ENCODE measurements at regions not wholly inside any gene's neighbourhood (a gene's known extent, or its start where the extent isn't known, plus 50 kb on each side); places are given as distances from the start of the nearest gene placed in this dataset.
A peak's percentile ranks its signal among the peaks of the same experiment; 100 is the strongest.

DNA sequence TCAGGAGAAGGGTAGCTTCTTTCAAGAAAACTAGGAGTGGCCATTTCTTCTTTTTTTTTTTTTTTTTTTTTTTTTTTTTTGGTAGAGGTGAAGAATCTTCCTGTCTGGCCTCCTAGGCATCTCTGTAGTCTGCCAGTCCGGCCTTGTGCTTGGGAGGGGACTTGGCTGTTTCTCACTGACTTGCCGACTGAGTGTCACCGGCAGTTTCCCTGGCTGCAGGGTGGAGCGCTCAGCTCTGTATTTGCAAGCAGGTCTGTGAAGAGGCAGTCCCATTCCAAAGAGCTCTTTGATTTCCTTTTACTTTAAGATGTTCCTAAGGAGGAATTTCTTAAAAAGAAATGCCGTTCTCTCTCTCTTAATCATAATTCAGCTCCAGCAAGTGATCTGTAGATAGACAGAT, 212.6 kb downstream of the ADRA2A start:
- WGBS, 2 donors, result 59 to 60% methylated on average over 5 of the region's 5 CpGs

DNA sequence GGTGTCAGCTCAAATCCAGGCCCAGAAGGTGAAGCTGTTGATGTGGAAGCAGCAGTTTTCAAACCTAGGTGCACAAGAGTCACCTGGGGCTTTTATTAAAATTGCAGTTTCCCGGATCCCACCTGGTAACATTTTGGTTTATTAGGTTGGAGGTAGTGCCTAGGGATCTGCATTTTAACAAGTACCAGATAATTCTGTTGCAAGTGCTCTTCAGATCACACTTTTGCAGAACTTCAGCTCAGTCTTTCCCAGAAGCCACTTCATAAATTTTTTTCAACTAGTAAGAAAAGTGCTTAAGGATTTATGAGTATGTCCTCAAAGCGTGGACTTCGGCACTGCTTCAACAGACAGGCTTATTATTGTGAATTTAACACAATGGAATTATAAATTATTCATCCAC, 213.8 kb downstream of the ADRA2A start:
- no peak for DNase-seq (ENCODE audit: low spot score in 2 of 2)
- H3K27me3 ChIP-seq, result no peaks in the 10 kb centered on the region
- WGBS, 2 donors, result 47 to 66% methylated on average over 3 of the region's 3 CpGs
- H3K9me3 ChIP-seq, result no peaks in the 10 kb centered on the region
- no peaks in the 10 kb centered on the region for H3K36me3 ChIP-seq
- TF ChIP-seq, protein P1, sequence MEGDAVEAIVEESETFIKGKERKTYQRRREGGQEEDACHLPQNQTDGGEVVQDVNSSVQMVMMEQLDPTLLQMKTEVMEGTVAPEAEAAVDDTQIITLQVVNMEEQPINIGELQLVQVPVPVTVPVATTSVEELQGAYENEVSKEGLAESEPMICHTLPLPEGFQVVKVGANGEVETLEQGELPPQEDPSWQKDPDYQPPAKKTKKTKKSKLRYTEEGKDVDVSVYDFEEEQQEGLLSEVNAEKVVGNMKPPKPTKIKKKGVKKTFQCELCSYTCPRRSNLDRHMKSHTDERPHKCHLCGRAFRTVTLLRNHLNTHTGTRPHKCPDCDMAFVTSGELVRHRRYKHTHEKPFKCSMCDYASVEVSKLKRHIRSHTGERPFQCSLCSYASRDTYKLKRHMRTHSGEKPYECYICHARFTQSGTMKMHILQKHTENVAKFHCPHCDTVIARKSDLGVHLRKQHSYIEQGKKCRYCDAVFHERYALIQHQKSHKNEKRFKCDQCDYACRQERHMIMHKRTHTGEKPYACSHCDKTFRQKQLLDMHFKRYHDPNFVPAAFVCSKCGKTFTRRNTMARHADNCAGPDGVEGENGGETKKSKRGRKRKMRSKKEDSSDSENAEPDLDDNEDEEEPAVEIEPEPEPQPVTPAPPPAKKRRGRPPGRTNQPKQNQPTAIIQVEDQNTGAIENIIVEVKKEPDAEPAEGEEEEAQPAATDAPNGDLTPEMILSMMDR (IDR thresholded peaks at IDR 0.05), result no peak
- TF ChIP-seq EP300 (IDR thresholded peaks at IDR 0.05), result no peak
- TF ChIP-seq POLR2A (IDR thresholded peaks at IDR 0.05), result no peak
- no peak overlapping the region for H3K4me3 ChIP-seq
- no peak overlapping the region for H3K27ac ChIP-seq
- H3K4me1 ChIP-seq, result no peaks in the 10 kb centered on the region

More for the DNA sequence above, 212.6 kb downstream of the ADRA2A start:
- no peak for DNase-seq (ENCODE audit: low spot score in 2 of 2)
- no peaks in the 10 kb centered on the region for H3K4me1 ChIP-seq
- no peaks in the 10 kb centered on the region for H3K9me3 ChIP-seq
- H3K36me3 ChIP-seq, result no peaks in the 10 kb centered on the region
- H3K27me3 ChIP-seq, result no peaks in the 10 kb centered on the region
- H3K4me3 ChIP-seq, result no peak overlapping the region
- no peak overlapping the region for H3K27ac ChIP-seq
- TF ChIP-seq POLR2A (IDR thresholded peaks at IDR 0.05) (no peak), EP300 (IDR thresholded peaks at IDR 0.05) (no peak)
- TF ChIP-seq, protein P1 (IDR thresholded peaks at IDR 0.05), result no peak

DNA sequence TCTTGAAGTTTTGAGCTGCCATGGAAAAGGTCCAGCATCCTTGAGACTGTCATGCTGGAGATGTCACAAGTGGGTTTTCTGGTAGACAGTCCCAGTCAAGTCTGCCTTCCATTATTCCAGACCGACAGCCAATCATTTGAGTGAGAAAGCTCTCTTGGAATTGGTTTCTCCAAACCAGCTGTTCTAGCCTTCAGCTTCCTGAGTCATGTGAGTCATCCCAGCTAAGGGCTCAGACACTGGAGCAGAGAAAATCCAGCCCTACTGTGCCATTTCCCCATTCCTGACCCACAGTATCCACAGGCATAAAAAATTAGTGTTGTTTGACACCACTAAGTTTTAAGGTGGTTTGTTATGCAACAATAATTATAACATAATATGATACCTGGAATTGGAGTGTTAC, 219.0 kb downstream of the ADRA2A start:
- TF ChIP-seq EP300 (IDR thresholded peaks at IDR 0.05) (no peak), POLR2A (IDR thresholded peaks at IDR 0.05) (no peak)
- TF ChIP-seq, protein P1 (IDR thresholded peaks at IDR 0.05), result no peak
- WGBS, 2 donors, result 67 to 94% methylated on average over 1 of the region's 1 CpG
- Histone ChIP-seq H3K4me3 (no peak overlapping the region), H3K27me3 (no peaks in the 10 kb centered on the region), H3K9me3 (no peaks in the 10 kb centered on the region), H3K4me1 (peaks cover 0 to 8% (median 0%) of the 10 kb centered on the region in 4 donors), H3K36me3 (no peaks in the 10 kb centered on the region), H3K27ac (no peak overlapping the region)
- DNase-seq (ENCODE audit: low spot score in 2 of 2), result no peak

DNA sequence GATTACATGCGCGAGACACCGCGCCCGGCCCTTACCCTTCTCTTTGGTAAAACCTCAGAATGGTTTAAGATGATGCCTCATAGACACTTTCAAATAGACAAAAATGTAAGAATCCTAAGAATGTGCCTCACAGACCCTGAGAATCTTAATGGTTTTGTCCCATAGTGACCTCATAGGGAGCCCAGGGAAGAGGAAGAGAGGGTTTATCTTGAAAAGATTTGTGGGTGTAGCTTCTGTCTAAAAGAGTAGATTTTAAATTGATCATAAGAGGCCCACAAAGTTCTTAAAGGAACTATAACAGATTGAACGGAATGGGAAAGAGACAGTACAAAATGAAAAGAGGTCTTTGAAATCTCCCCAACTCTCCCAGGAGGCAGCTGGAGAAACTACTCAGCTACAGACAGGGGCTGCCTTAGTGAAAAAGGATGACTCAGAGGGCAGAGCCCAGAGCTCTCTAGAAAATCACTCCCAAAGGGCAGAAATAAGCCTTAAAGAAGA, 220.6 kb downstream of the ADRA2A start:
- H3K4me1 ChIP-seq, result peaks cover 0 to 8% (median 0%) of the 10 kb centered on the region in 4 donors
- 60% methylated on average over 6 of the region's 6 CpGs for WGBS, 2 donors
- H3K36me3 ChIP-seq, result no peaks in the 10 kb centered on the region
- no peak for TF ChIP-seq EP300 (IDR thresholded peaks at IDR 0.05)
- TF ChIP-seq, protein P1 (IDR thresholded peaks at IDR 0.05), result no peak
- DNase-seq (ENCODE audit: low spot score in 2 of 2), result no peak
- H3K27ac ChIP-seq, result peak overlapping the region in 1 of 4 donors; percentile 55
- H3K4me3 ChIP-seq, result no peak overlapping the region
- H3K9me3 ChIP-seq, result no peaks in the 10 kb centered on the region
- H3K27me3 ChIP-seq, result no peaks in the 10 kb centered on the region

DNA sequence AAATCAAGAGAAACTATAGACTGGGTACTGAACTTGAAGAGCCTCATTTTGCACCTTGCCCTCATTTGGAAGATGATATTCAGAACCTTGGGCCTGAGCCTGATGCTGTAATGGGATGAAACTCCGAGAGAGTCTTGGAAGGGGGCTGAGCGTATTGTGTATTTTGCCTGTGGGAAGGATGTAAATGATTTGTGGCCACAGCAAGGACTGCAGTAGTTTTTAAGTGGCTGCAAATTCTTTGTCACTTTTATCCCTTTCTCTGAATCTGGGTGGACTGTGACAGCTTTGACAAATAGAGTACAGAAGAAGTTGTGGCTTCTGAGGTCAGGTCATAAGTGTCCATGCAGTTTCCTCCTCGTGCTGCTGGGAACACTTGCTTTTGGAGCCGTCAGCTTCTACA, 221.2 kb downstream of the ADRA2A start:
- TF ChIP-seq EP300 (IDR thresholded peaks at IDR 0.05) (no peak), POLR2A (IDR thresholded peaks at IDR 0.05) (no peak)
- TF ChIP-seq, protein P1 (IDR thresholded peaks at IDR 0.05), result no peak
- H3K36me3 ChIP-seq, result no peaks in the 10 kb centered on the region
- H3K9me3 ChIP-seq, result no peaks in the 10 kb centered on the region
- peaks cover 0 to 8% (median 0%) of the 10 kb centered on the region in 4 donors for H3K4me1 ChIP-seq
- 29 to 31% methylated on average over 4 of the region's 4 CpGs for WGBS, 2 donors
- no peaks in the 10 kb centered on the region for H3K27me3 ChIP-seq
- H3K27ac ChIP-seq, result peak overlapping the region in 1 of 4 donors; percentile 55
- H3K4me3 ChIP-seq, result no peak overlapping the region
- no peak for DNase-seq (ENCODE audit: low spot score in 2 of 2)
